ENCODE measurements at regions not wholly inside any gene's neighbourhood (a gene's known extent, or its start where the extent isn't known, plus 50 kb on each side); places are given as distances from the start of the nearest gene placed in this dataset.

- Histone ChIP-seq H3K9me2 (ENCODE audit: low read depth, low read length) (no peaks in the 10 kb centered on the region), H3K4me1 (ENCODE audit: insufficient read depth, low read length, severe bottlenecking) (peaks cover 25% of the 10 kb centered on the region), H3K9me3 (ENCODE audit: low read length) (no peaks in the 10 kb centered on the region), H3K4me3 (ENCODE audit: low read depth, low read length, poor library complexity, severe bottlenecking) (no peak overlapping the region), H2AFZ (ENCODE audit: low read length) (no peak overlapping the region), H3F3A (ENCODE audit: insufficient read depth, low read length) (no peaks in the 10 kb centered on the region), H3K27me3 (ENCODE audit: insufficient read depth, low read length) (no peaks in the 10 kb centered on the region), H3K9ac (ENCODE audit: low read length) (no peak overlapping the region), H3K79me2 (ENCODE audit: insufficient read depth, low read length) (no peaks in the 10 kb centered on the region), H3K36me3 (ENCODE audit: insufficient read depth, low read length) (no peaks in the 10 kb centered on the region), H3K4me2 (ENCODE audit: low read length) (no peak overlapping the region), H3K27ac (ENCODE audit: low read depth, low read length, poor library complexity, severe bottlenecking) (no peak overlapping the region), H4K20me1 (ENCODE audit: insufficient read depth, low read length) (no peaks in the 10 kb centered on the region)
- no peak for TF ChIP-seq CTCF (IDR thresholded peaks at IDR 0.05; ENCODE audit: low read length)
- no peak for TF ChIP-seq EZH2 (IDR thresholded peaks at IDR 0.05; ENCODE audit: borderline replicate concordance, low read length)
These were observed 207.8 kb downstream of the TOMM20 start for GRCh38 chr1:234920843-234921140.

- H3K36me3 ChIP-seq (ENCODE audit: insufficient read depth, low read length) = no peaks in the 10 kb centered on the region
- no peak overlapping the region for H3K4me3 ChIP-seq (ENCODE audit: low read depth, low read length, poor library complexity, severe bottlenecking)
- H3K27me3 ChIP-seq (ENCODE audit: insufficient read depth, low read length) = no peaks in the 10 kb centered on the region
- H2AFZ ChIP-seq (ENCODE audit: low read length) = no peak overlapping the region
- H3K4me1 ChIP-seq (ENCODE audit: insufficient read depth, low read length, severe bottlenecking) = peaks cover 24% of the 10 kb centered on the region
- no peak overlapping the region for H3K4me2 ChIP-seq (ENCODE audit: low read length)
- H3K27ac ChIP-seq (ENCODE audit: low read depth, low read length, poor library complexity, severe bottlenecking) = no peak overlapping the region
- TF ChIP-seq CTCF (IDR thresholded peaks at IDR 0.05; ENCODE audit: low read length) = no peak
- no peak for TF ChIP-seq EZH2 (IDR thresholded peaks at IDR 0.05; ENCODE audit: borderline replicate concordance, low read length)
- no peaks in the 10 kb centered on the region for H3K9me3 ChIP-seq (ENCODE audit: low read length)
- no peak overlapping the region for H3K9ac ChIP-seq (ENCODE audit: low read length)
- no peaks in the 10 kb centered on the region for H3F3A ChIP-seq (ENCODE audit: insufficient read depth, low read length)
- H3K79me2 ChIP-seq (ENCODE audit: insufficient read depth, low read length) = no peaks in the 10 kb centered on the region
- no peaks in the 10 kb centered on the region for H4K20me1 ChIP-seq (ENCODE audit: insufficient read depth, low read length)
- H3K9me2 ChIP-seq (ENCODE audit: low read depth, low read length) = no peaks in the 10 kb centered on the region
These were observed 208.3 kb downstream of the TOMM20 start for GRCh38 chr1:234920136-234920842.

GRCh38 chr1:234918961-234919761 lies 209.5 kb downstream of the TOMM20 start:
- Histone ChIP-seq H3K4me3 (ENCODE audit: low read depth, low read length, poor library complexity, severe bottlenecking) (no peak overlapping the region), H3K36me3 (ENCODE audit: insufficient read depth, low read length) (no peaks in the 10 kb centered on the region), H2AFZ (ENCODE audit: low read length) (no peak overlapping the region), H4K20me1 (ENCODE audit: insufficient read depth, low read length) (no peaks in the 10 kb centered on the region), H3F3A (ENCODE audit: insufficient read depth, low read length) (no peaks in the 10 kb centered on the region), H3K9me2 (ENCODE audit: low read depth, low read length) (no peaks in the 10 kb centered on the region), H3K4me1 (ENCODE audit: insufficient read depth, low read length, severe bottlenecking) (peaks cover 13% of the 10 kb centered on the region), H3K27me3 (ENCODE audit: insufficient read depth, low read length) (no peaks in the 10 kb centered on the region), H3K4me2 (ENCODE audit: low read length) (no peak overlapping the region), H3K79me2 (ENCODE audit: insufficient read depth, low read length) (no peaks in the 10 kb centered on the region), H3K27ac (ENCODE audit: low read depth, low read length, poor library complexity, severe bottlenecking) (no peak overlapping the region), H3K9me3 (ENCODE audit: low read length) (no peaks in the 10 kb centered on the region), H3K9ac (ENCODE audit: low read length) (no peak overlapping the region)
- no peak for TF ChIP-seq EZH2 (IDR thresholded peaks at IDR 0.05; ENCODE audit: borderline replicate concordance, low read length)
- TF ChIP-seq CTCF (IDR thresholded peaks at IDR 0.05; ENCODE audit: low read length) = no peak
